ENCODE measurements at regions not wholly inside any gene's neighbourhood (a gene's known extent, or its start where the extent isn't known, plus 50 kb on each side); places are given as distances from the start of the nearest gene placed in this dataset.

GRCh38 chr2:12863937-12864336, 147.2 kb downstream of the TRIB2 start:
- ATAC-seq: no peak

DNA sequence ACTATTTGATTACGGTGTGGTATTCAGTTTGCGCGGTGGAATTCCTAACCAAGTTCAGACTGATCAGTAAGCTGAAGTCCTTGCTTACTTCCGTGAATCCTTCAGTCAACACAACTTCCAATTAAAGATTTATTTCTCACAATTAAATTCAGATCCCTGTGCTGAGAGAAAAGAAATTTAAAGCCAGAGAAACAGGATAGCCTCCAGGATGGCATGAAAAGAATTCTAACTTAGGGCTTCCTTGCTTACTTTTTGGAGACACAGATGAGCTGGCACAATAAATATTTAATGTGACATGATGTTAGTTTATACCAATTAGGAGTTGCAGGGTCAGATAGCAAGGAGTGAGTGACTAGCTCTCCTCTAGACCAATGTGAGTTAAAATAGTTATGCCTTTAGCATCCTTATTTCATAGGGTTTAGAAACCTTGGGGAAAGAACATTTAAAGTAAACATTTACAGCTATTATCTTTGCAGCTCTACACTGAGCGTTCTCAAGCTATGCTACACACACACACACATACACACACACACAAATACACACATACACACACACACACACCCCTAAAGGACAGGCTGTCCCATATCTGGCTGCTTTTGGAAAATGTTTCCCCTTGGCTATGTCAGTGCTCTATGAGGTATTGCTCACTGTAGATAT, 151.0 kb downstream of the TRIB2 start:
- Histone ChIP-seq H3K27ac (no peak overlapping the region), H3K36me3 (no peaks in the 10 kb centered on the region), H3K4me1 (no peaks in the 10 kb centered on the region), H3K4me3 (no peak overlapping the region), H3K9me3 (peaks cover 0 to 18% (median 6%) of the 10 kb centered on the region in 12 donors), H3K27me3 (no peaks in the 10 kb centered on the region)
- no peak for DNase-seq
- peak in 1 of 4 donors; percentile 26 for ATAC-seq
- intact Hi-C loops (cut with DNase I): no loop called here
- no peak for TF ChIP-seq POLR2A (IDR thresholded peaks at IDR 0.05)
- TF ChIP-seq, protein P1, sequence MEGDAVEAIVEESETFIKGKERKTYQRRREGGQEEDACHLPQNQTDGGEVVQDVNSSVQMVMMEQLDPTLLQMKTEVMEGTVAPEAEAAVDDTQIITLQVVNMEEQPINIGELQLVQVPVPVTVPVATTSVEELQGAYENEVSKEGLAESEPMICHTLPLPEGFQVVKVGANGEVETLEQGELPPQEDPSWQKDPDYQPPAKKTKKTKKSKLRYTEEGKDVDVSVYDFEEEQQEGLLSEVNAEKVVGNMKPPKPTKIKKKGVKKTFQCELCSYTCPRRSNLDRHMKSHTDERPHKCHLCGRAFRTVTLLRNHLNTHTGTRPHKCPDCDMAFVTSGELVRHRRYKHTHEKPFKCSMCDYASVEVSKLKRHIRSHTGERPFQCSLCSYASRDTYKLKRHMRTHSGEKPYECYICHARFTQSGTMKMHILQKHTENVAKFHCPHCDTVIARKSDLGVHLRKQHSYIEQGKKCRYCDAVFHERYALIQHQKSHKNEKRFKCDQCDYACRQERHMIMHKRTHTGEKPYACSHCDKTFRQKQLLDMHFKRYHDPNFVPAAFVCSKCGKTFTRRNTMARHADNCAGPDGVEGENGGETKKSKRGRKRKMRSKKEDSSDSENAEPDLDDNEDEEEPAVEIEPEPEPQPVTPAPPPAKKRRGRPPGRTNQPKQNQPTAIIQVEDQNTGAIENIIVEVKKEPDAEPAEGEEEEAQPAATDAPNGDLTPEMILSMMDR (IDR thresholded peaks at IDR 0.05): no peak
- WGBS, 4 donors: 93 to 95% (median 94%) methylated on average over 5 of the region's 5 CpGs

More at GRCh38 chr2:12863937-12864336, 147.2 kb downstream of the TRIB2 start:
- TF ChIP-seq POLR2A (IDR thresholded peaks at IDR 0.05): no peak
- TF ChIP-seq, protein P1 (IDR thresholded peaks at IDR 0.05): no peak
- WGBS, 4 donors: 92 to 96% (median 94%) methylated on average over 2 of the region's 2 CpGs
- peaks cover 0 to 16% (median 7%) of the 10 kb centered on the region in 12 donors for H3K4me1 ChIP-seq
- no peaks in the 10 kb centered on the region for H3K36me3 ChIP-seq
- DNase-seq: no peak
- intact Hi-C loops (cut with DNase I): no loop called here
- H3K27ac ChIP-seq: no peak overlapping the region
- H3K27me3 ChIP-seq: no peaks in the 10 kb centered on the region
- H3K9me3 ChIP-seq: peaks cover 0 to 18% (median 6%) of the 10 kb centered on the region in 12 donors
- H3K4me3 ChIP-seq: no peak overlapping the region

- no peaks in the 10 kb centered on the region for H3K36me3 ChIP-seq
- H3K27me3 ChIP-seq: peaks cover 0 to 2% (median 0%) of the 10 kb centered on the region in 9 donors
- no peak overlapping the region for H3K27ac ChIP-seq
- H3K4me1 ChIP-seq: no peaks in the 10 kb centered on the region
- no peak for TF ChIP-seq POLR2A (IDR thresholded peaks at IDR 0.05)
- no peak overlapping the region for H3K4me3 ChIP-seq
- no peaks in the 10 kb centered on the region for H3K9me3 ChIP-seq
- whole genome bisulfite sequencing, 4 donors: 60 to 93% (median 80%) methylated on average over 1 of the region's 1 CpG
- DNase-seq: no peak
- peak in 3 of 4 donors; percentile 61 to 69 (median 68) for ATAC-seq
- intact Hi-C loops (cut with DNase I): no loop called here
Measured at GRCh38 chr2:12870692-12871091, 154.0 kb downstream of the TRIB2 start.

- ATAC-seq: no peak
- 93 to 99% (median 96%) methylated on average over 6 of the region's 6 CpGs for WGBS, 4 donors
- H3K4me1 ChIP-seq: no peaks in the 10 kb centered on the region
- no peak overlapping the region for H3K4me3 ChIP-seq
- intact Hi-C loops (cut with DNase I): no loop called here
- H3K27me3 ChIP-seq: peaks cover 0 to 2% (median 0%) of the 10 kb centered on the region in 9 donors
- H3K27ac ChIP-seq: no peak overlapping the region
- H3K9me3 ChIP-seq: no peaks in the 10 kb centered on the region
- no peak for DNase-seq
- no peak for TF ChIP-seq POLR2A (IDR thresholded peaks at IDR 0.05)
- TF ChIP-seq, protein P1 (IDR thresholded peaks at IDR 0.05): no peak
- no peaks in the 10 kb centered on the region for H3K36me3 ChIP-seq
Measured at GRCh38 chr2:12871694-12872315, 155.1 kb downstream of the TRIB2 start.

All from heart left ventricle (tissue), 16 donors.